K562 (cell line): ENCODE measurements at regions not wholly inside any gene's neighbourhood (a gene's known extent, or its start where the extent isn't known, plus 50 kb on each side); places are given as distances from the start of the nearest gene placed in this dataset.

ENCODE experiments used
- CC2D1A ChIP-seq: fragments of 450-650 bp; IDR thresholded peaks from 2 replicates; pipeline ENCODE4 v1.6.1; 2017; ENCODE audit warnings: mild to moderate bottlenecking
- CGGBP1 ChIP-seq: fragments of 250-450 bp; sonication (Bioruptor Pico); IDR thresholded peaks from 2 replicates; pipeline ENCODE4 v1.9.0; 2021; ENCODE audit warnings: mild to moderate bottlenecking
- CTBP1 ChIP-seq: fragments of 450-650 bp; IDR thresholded peaks from 2 replicates; pipeline ENCODE4 v1.6.1; 2016; ENCODE audit warnings: borderline replicate concordance
- EGR1 ChIP-seq: fragments of 450-650 bp; conservative IDR thresholded peaks from 2 replicates; pipeline ENCODE4 v1.6.1; 2017; ENCODE audit warnings: mild to moderate bottlenecking
- GTF2B ChIP-seq: IDR thresholded peaks from 2 replicates; pipeline ENCODE4 v1.6.1; 2011; ENCODE audit not compliant: insufficient read length; ENCODE audit errors: extremely low read depth
- MTA3 ChIP-seq: fragments of 450-650 bp; formaldehyde crosslinking; IDR thresholded peaks from 2 replicates; pipeline ENCODE4 v1.6.1; 2017; ENCODE audit warnings: mild to moderate bottlenecking, borderline replicate concordance
- MXD1 ChIP-seq: fragments of 250-450 bp; sonication (Bioruptor Pico); IDR thresholded peaks from 2 replicates; pipeline ENCODE4 v1.8.0; 2021; ENCODE audit warnings: borderline replicate concordance, mild to moderate bottlenecking, moderate library complexity; ENCODE audit not compliant: poor library complexity, severe bottlenecking
- NRF1 ChIP-seq, 2 experiments: fragments of 450-650 bp; IDR thresholded peaks in 1 of 2; conservative IDR thresholded peaks in 1 of 2; 2 replicates each; pipeline ENCODE4 v1.6.1; 2014; ENCODE audit warnings: mild to moderate bottlenecking in 2 of 2
- RB1 ChIP-seq: fragments of 450-650 bp; IDR thresholded peaks from 2 replicates; pipeline ENCODE4 v1.6.1; 2017; ENCODE audit warnings: low read depth, mild to moderate bottlenecking
- SMAD1 ChIP-seq: fragments of 150-350 bp; IDR thresholded peaks from 2 replicates; pipeline ENCODE4 v1.6.1; 2014; ENCODE audit warnings: low read length, low read depth; ENCODE audit not compliant: partially characterized antibody
- SMAD4 ChIP-seq: fragments of 250-450 bp; sonication (Bioruptor Pico); conservative IDR thresholded peaks from 2 replicates; pipeline ENCODE4 v1.8.0; 2021; ENCODE audit warnings: inconsistent platforms, mild to moderate bottlenecking, moderate library complexity
- SP2 ChIP-seq: IDR thresholded peaks from 2 replicates; pipeline ENCODE4 v1.6.1; 2011; ENCODE audit warnings: mild to moderate bottlenecking, low read depth, low read length, moderate library complexity; ENCODE audit not compliant: poor library complexity, severe bottlenecking; ENCODE audit errors: extremely low read depth
- SRSF9 ChIP-seq: fragments of 200-400 bp; formaldehyde crosslinking; IDR thresholded peaks from 2 replicates; pipeline ENCODE4 v1.6.1; 2017; ENCODE audit warnings: low read depth, low read length, borderline replicate concordance
- STAG1 ChIP-seq: sonication (generic); formaldehyde crosslinking; IDR thresholded peaks from 2 replicates; pipeline ENCODE4 v1.5.0; 2020; ENCODE audit warnings: missing genetic modification reagents, borderline replicate concordance
- U2AF2 ChIP-seq: fragments of 200-400 bp; formaldehyde crosslinking; optimal IDR thresholded peaks from 2 replicates; pipeline ENCODE3; 2017; ENCODE audit warnings: low read depth, mild to moderate bottlenecking, low read length
- VEZF1 ChIP-seq: fragments of 200-800 bp; sonication (Bioruptor generic); IDR thresholded peaks from 2 replicates; pipeline ENCODE4 v1.6.1; 2017; ENCODE audit warnings: missing genetic modification characterization, missing compliant biosample characterization
- XRCC3 ChIP-seq: fragments of 450-650 bp; IDR thresholded peaks from 2 replicates; pipeline ENCODE4 v1.6.1; 2017; ENCODE audit warnings: mild to moderate bottlenecking, moderate library complexity
- ZNF395 ChIP-seq: fragments of 200-800 bp; sonication (Bioruptor generic); IDR thresholded peaks from 2 replicates; pipeline ENCODE4 v1.6.1; 2017; ENCODE audit warnings: missing genetic modification characterization, missing compliant biosample characterization
- ZNF695 ChIP-seq: fragments of 450-650 bp; formaldehyde crosslinking; IDR thresholded peaks from 2 replicates; pipeline ENCODE4 v1.4.0; 2020; ENCODE audit warnings: mild to moderate bottlenecking, moderate library complexity

GRCh38 chr14:100645196-100645981, 58.2 kb upstream of the BEGAIN start (continued):
- TF ChIP-seq STAG1 (CRISPR knock-in tag) (peak; percentile 35; the same call in 1 of the 2 replicates), ZNF395 (no peak), MXD1 (CRISPR knock-in tag) (no peak), SP2 (no peak), ZNF695 (no peak), RB1 (peak; percentile 50; the same call in 1 of the 2 replicates), SMAD4 (CRISPR knock-in tag) (peak; percentile 48; the same call in 1 of the 2 replicates), CTBP1 (peak; percentile 15; the same call in 1 of the 2 replicates), EGR1 (peak; percentile 54), SMAD1 (no peak), U2AF2 (no peak), NRF1 (conservative IDR thresholded peaks at IDR 0.05 in 1 of 2, IDR thresholded peaks at IDR 0.05 in 1 of 2) (no peak), MTA3 (0 out of 2 replicates have a peak, but pooled peaks have one; percentile 25), GTF2B (no peak), XRCC3 (no peak), CC2D1A (no peak), SRSF9 (no peak), CGGBP1 (no peak), VEZF1 (CRISPR knock-in tag) (0 out of 2 replicates have a peak, but pooled peaks have one; percentile 16)
